ENCODE measurements at regions not wholly inside any gene's neighbourhood (a gene's known extent, or its start where the extent isn't known, plus 50 kb on each side); places are given as distances from the start of the nearest gene placed in this dataset.

DNA sequence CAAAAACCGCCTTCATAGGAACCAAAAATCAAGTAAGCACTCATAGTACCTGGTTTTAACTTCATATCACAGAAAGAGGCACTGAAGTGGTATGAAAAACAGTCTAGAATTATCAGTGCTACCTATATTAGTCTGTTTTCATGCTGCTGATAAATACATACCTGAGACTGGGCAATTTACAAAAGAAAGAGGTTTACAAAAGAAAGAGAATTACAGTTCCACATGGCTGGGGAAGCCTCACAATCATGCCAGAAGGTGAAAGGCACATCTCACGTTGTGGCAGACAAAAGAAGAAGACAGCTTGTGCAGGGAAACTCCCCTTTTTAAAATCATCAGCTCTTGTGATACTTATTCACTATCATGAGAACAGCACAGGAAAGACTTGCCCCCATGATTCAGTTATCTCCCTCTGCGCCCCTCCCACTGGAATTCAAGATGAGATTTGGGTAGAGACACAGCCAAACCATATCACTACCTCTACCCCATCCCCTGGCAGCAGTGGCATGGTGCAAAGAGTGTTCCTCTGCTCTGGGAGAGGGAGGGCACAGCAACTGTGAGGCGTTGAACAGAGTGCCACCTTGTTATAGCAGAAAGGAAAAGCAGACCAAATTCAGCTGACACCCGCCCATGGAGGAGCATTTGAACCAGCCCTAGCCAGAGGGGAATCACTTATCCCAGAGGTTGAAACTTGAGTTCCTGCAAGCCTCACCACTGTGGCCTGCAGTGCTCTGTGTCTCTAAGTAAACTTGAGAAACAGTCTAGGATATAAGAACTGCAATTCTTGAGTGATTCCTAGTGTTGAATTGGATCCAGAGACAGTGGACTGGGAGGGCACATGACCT is 61.9 kb upstream of the PTPRZ1 start:
- no peak for DNase-seq (ENCODE audit: low spot score)

DNA sequence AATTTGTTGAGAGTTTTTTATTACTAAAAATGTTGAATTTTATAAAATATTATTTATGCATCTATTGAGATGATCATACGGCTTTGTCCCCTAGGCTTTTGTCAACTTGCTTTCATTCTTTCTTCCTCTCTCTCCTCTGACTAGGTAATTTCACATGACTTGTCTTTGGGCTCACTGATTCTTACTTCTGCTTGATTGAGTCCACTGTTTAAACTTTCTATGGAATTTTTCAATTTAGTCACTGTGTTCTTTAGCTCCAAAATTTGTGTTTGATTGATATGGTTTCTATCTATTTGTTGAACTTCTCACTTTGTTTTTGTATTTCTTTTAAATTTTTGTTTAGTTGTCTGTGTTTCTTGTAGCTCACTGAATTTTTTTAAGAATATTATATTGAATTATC is 65.9 kb upstream of the PTPRZ1 start:
- DNase-seq (ENCODE audit: low spot score): no peak

DNA sequence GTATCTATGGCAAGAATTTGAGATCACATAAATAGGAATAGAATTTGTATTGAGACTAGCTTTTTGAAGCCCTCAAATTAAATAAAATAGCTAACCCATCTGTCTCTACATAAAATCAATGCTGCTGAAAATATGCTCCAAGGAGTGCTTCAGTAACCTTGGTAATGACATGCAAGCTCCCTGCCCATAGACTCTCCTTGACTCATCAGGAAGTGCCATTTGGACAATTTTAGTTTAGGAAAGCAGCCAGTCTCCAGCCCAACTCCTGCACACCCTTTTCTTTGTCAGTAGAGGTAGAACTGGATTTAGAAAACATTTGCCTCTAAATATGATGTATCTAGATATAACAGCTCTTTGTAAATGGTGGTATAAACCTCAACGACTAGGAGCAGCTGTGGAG is 69.9 kb upstream of the PTPRZ1 start:
- DNase-seq (ENCODE audit: low spot score): no peak

DNA sequence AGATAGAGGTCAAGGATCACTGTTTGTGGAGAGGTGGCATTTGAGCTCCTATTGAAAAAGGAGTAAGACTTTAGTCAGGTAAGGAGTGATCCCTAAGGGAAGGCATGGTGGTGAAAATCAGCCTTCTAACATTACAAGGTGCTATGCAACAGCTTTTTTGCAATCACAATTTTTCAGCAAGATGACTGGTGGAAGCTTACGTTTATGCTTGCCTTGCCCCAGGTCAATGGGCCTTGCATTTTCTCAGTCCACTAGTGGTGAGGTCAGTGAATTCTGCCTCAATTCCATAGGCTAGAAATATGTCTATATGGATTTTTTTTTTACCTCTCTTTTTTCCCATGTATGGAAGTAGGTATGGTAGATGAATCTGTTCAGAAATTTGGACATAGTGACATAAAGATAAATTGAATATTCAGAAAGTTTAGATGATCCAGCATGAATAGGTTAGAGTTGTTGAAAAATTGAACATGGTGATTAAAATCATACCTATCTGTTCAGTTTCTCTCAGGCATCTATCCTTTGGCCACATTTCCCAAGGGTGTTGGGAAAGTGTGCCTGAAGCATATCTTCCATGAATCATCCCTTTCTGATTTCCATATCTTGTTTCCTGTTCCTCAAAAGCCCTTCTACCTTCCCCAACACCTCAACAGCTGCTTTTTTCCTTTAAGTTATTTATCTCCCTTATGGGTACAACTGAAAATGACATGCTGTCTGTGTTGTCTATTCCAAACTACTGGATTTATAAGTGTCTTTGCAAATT is 71.9 kb upstream of the PTPRZ1 start:
- DNase-seq (ENCODE audit: low spot score): no peak

DNA sequence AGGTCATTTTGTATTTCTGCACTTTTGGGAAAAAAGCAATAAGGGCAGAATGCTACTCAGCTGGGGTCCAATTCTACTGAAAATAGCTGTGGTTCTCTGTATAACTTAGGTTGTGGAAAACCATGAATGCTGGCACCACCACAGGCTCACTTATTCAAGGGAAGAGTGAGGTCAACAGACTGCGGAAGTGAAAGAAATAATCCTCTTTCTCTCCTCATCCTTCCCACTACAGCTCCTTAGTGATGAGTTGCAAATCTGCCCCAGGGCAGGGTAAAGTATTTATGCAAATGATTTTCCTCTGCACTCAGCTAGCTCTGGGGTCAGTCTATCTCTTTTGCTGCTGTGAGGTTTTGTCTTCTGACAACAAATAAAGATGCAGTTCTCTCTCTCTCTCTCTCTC is 74.1 kb upstream of the PTPRZ1 start:
- DNase-seq (ENCODE audit: low spot score): peak; percentile 16

DNA sequence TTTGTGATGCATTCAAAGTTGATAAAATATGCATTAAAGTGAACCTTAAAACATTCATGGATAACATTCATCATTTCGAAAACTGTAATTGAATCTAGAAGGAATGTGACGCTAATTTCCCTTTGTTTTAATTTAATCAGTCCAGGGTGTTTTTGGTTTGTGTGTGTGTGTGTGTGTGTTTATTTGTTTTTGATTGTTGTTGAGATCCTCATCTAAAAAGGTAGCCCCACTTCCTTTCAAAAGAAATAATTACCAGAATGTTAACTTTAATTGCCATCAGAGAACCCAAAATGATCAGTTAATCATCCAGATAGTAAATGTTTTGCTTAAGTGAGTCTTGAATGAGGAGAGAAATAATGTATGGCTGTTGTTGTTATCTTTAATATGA is 74.5 kb upstream of the PTPRZ1 start:
- no peak for DNase-seq (ENCODE audit: low spot score)

DNA sequence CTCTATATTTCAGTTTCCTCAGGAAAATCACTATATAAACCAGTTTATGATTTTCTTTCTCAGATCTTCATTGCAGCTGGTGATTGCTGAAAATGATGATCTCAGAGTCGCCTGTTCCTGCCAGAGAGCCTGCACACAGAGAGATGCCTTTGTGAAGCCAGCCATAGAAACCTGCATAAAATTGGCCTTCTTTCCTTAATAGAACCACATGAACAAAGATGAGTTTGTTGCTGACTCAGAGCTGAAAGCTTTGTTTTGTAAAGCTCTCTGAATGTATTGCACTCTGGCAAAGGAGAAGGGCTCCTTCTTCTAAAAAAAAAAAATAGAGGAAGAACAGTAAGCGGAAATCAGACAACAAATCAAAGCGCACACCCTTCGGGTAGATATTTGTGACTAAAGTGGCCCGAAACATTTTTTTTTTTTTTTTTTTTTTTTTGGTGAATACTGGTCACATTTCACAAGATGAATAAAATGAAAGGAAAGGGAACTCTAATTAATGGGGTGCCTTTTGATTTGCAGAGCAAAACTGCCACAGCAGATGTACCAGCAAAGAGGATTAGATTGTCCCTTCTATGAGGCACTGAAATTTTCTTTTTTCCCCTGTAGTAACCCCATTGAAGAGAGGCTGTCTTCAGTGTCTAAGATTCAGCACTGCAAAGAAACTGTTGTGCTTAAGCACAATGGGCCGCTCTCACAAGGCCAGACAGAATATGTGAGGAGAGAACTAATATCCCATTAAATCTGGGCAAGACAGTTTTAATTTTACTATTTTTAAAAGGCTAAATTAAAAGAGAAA is 75.1 kb upstream of the PTPRZ1 start:
- DNase-seq (ENCODE audit: low spot score): peak; percentile 10

GRCh38 chr7:121796936-121797656 is 75.9 kb upstream of the PTPRZ1 start:
- DNase-seq (ENCODE audit: low spot score): no peak

- no peak for DNase-seq (ENCODE audit: low spot score)
These were observed 76.6 kb upstream of the PTPRZ1 start for GRCh38 chr7:121796381-121796780.

GRCh38 chr7:121795736-121796135 is 77.2 kb upstream of the PTPRZ1 start:
- no peak for DNase-seq (ENCODE audit: low spot score)

GRCh38 chr7:121793716-121794115 is 79.2 kb upstream of the PTPRZ1 start:
- DNase-seq (ENCODE audit: low spot score): peak; percentile 17

- no peak for DNase-seq (ENCODE audit: low spot score)
These were observed 95.3 kb upstream of the PTPRZ1 start for GRCh38 chr7:121777672-121778071.

DNA sequence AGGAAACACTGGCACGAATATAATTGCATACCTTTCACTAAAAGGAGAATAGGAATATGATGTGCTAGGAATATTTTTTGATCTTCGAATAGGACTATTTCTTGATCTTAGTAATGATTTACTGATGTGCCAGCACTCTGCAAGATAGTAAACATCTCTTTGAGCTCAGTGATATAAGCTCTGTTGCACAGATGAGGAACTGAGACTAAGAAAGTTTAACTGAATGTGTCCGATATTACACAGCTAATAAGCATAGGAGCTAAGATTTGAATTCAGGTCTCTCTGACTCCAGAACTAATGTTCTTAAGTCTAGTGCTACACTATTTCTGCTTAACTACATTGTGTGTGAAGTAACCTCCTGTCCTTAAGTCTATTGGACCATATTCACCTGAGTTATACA is 98.4 kb upstream of the PTPRZ1 start:
- no peak for DNase-seq (ENCODE audit: low spot score)

- no peak for DNase-seq (ENCODE audit: low spot score)
These were observed 106.3 kb upstream of the PTPRZ1 start for GRCh38 chr7:121766676-121767075.

DNA sequence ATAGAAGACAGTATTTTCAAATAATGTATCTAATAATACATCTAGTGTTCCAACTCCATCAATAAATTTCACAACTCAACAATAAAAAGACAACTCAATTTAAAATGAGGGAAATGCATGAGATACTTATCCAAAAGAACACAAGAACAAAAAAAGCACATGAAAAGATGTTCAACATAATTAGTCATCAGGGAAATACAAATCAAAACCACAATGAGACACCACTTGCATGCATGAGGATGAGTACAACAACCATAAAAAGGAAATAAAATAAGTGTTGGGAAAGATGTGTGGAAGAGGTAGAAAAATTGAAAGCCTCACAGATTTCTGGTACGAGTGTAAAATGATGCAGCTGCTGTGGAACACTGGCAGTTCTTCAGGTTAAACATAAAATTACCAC is 111.6 kb upstream of the PTPRZ1 start:
- DNase-seq (ENCODE audit: low spot score): peak; percentile 35

DNA sequence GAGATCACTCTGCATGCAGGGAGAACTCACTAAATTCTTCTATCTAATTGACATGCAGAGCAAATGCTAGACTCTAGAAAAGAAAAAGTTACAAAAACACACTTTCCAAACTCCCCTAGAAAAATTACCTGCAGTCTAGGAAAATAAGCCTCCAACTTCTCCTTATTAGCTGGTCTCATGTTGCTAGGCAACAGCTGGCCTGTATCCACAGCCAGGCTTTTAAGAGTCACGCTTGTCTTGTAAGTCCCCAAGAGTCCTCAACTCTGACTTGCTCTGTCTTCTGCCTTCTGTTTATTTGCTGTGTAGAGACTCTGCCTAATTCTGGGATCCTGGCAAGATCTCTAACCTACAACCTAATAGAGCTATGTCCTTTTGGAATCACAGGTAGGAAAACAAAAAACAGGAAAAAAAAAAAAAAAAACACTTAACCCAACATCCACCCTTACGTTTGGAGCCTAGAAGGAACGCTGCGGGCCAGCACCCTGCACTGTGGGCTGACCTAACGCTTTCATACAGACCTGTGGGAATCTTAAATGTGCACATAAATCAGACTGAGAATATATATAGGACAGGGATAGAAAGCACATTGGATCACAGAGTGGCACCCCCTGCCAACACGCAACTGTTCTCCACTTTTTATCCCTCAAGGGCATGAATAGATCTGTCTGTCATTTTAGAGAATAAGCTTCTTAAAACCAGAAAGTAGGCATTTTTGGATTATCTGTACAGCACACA is 117.0 kb upstream of the PTPRZ1 start:
- no peak for DNase-seq (ENCODE audit: low spot score)

GRCh38 chr7:121755286-121755685 is 117.7 kb upstream of the PTPRZ1 start:
- DNase-seq (ENCODE audit: low spot score): peak; percentile 6

DNA sequence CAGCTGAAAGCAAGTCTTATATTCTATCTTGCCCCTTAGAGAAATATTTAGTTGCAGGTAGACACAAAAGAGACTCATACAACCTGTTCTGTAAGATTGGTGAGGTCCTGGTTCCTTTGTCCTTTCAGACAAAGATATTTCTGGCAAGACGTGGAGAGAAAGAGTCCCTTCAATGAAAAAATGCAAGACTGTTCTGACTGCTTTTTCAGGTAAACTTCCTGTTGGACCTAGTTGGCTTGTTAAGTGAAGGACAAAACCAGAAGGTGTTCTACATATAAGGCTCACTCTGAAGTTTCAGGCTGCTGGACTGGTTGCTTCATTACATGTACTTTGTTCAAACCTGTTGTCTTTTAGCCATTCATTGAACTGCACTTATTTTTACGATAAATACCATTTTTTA is 119.0 kb upstream of the PTPRZ1 start:
- no peak for DNase-seq (ENCODE audit: low spot score)

DNA sequence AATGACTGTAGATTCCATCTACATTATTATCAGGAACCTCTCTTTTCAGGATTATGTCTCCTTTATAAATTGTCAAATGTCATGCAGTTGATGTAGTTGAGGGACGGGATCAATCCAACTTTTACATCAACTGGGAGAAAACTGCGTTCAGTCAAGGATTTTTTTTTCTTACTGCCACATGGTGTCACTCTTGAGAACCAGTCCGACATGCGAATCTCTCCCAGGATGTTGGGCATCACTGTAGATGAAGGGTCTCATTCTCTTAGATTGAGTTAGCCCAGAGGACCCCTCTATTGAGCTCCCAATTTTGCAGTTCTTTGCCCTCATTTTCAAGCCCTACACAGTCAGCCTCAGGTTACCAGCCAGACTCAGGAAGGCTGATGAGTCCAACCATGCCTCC is 120.3 kb upstream of the PTPRZ1 start:
- peak; percentile 12 for DNase-seq (ENCODE audit: low spot score)

DNA sequence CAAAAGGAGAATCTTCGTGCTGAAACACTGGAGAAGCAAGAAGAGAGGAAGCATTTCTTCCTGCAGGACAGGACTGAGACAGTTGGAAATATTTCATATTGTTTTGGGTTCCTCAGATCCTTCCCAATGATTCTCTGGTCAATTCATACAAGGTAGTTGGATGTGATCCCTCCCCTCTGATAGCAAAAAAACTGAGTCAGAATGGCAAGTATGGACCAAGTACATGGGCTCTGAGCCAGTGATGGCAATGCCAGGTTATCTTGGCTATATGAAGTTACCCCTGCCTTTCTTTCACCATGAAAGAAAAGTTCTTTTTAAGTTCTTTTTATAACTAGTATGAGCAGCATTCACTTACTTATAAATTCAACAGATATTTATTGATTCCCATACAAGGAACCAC is 124.4 kb upstream of the PTPRZ1 start:
- no peak for DNase-seq (ENCODE audit: low spot score)

- no peak for DNase-seq (ENCODE audit: low spot score)
These were observed 127.1 kb upstream of the PTPRZ1 start for GRCh38 chr7:121745856-121746255.

Measured in A172 (cell line).